Skeletal muscle satellite cell (primary cell): ENCODE measurements at regions not wholly inside any gene's neighbourhood (a gene's known extent, or its start where the extent isn't known, plus 50 kb on each side); places are given as distances from the start of the nearest gene placed in this dataset.

Source experiments
- H3K27me3 ChIP-seq: 2 replicates; pipeline ENCODE4 v1.7.0; 2013; ENCODE audit warnings: low read length; ENCODE audit not compliant: control insufficient read depth, insufficient read depth
- H3K36me3 ChIP-seq: 2 replicates; pipeline ENCODE4 v1.7.0; 2013; ENCODE audit warnings: mild to moderate bottlenecking, control low read depth, low read length; ENCODE audit not compliant: insufficient read depth
- H3K4me1 ChIP-seq: 2 replicates; pipeline ENCODE4 v1.7.0; 2013; ENCODE audit warnings: low read length; ENCODE audit not compliant: control insufficient read depth, insufficient read depth
- H3K4me2 ChIP-seq: 2 replicates; pipeline ENCODE4 v1.7.0; 2013; ENCODE audit warnings: mild to moderate bottlenecking, low read length
- H3K4me3 ChIP-seq: 2 replicates; pipeline ENCODE4 v1.7.0; 2013; ENCODE audit warnings: low read length
- H3K9ac ChIP-seq: 2 replicates; pipeline ENCODE4 v1.7.0; 2013; ENCODE audit warnings: mild to moderate bottlenecking, low read depth, low read length, moderate library complexity
- H3K9me3 ChIP-seq: replicated peaks from 2 replicates; pipeline ENCODE4 v1.7.0; 2013; ENCODE audit warnings: mild to moderate bottlenecking, control low read depth, low read length

DNA sequence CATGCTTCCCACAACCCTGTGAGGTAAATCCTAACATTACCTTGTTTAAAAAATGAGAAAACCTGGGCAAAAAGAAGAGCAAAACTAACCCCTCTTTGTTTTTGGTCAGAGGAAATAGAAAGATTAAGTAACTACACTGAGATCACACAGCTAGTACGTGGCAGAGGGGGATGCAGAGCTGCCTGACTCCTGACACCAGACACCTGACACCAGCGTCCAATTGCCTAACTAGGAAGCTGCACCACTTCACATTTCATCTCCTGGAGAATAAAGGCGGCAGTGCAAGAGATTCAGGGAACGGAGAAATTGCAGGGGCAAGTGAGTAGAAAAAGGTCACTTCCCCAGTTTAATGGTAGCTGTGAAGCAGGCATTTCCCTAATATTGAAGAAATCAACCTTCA, 229.3 kb upstream of the PTBP2 start:
- Histone ChIP-seq H3K4me2 (no peak overlapping the region), H3K36me3 (no peaks in the 10 kb centered on the region), H3K9ac (no peak overlapping the region)

DNA sequence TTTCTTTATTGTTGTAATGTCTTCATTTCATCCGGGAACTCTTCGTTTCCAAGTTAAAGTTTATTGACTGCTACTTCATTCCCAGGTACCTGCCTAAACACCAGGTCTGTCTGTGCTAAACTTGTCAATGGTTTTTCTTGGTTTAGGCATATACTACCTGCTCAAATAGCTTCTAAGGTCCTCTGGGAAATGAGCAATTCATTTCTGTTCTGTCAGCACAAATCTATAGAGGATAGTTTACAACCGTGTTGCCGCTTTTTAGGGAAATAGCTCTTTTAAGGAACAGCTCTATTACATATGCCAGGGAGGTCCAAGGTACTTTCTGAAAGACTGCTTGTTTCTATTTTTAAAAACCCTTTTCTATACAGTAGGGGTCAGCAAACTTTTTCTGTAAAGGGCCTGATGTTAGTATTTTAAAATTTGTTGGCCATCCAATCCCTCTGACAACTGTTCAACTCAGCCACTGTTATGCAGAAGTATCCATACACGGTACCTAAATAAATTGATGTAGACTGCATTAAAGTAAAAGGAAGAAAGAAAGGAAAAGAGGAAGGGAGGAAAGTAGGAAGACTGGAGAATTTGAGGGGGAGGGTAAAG, 222.7 kb upstream of the PTBP2 start:
- Histone ChIP-seq H3K36me3 (no peaks in the 10 kb centered on the region), H3K4me1 (no peaks in the 10 kb centered on the region), H3K27me3 (no peaks in the 10 kb centered on the region), H3K9ac (no peak overlapping the region), H3K9me3 (no peaks in the 10 kb centered on the region), H3K4me3 (no peak overlapping the region), H3K4me2 (no peak overlapping the region)

More for the DNA sequence above, 229.3 kb upstream of the PTBP2 start:
- H3K27me3 ChIP-seq, result no peaks in the 10 kb centered on the region
- no peak overlapping the region for H3K4me3 ChIP-seq
- H3K9me3 ChIP-seq, result no peaks in the 10 kb centered on the region
- H3K4me1 ChIP-seq, result peaks cover 6% of the 10 kb centered on the region

DNA sequence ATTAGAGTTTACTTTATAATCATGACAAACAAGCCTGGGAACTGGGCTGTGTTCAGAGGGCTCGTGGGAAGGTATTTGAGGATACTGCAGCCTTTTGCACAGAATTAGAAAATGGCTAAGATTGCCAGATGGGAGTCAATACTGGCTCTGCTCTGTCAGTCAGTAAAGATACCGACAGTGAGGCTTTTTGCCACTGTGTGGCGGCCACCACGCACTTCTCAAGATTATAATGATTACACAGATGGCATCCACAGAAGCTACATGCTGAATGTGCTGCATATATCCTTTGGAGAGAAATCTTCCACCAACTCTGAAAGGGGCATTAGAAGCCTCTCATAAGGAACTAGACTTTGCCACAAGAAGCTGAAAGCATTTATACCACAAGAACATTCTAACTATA, 213.4 kb upstream of the PTBP2 start:
- no peaks in the 10 kb centered on the region for H3K36me3 ChIP-seq
- no peak overlapping the region for H3K9ac ChIP-seq
- no peaks in the 10 kb centered on the region for H3K27me3 ChIP-seq
- H3K4me1 ChIP-seq, result no peaks in the 10 kb centered on the region
- no peak overlapping the region for H3K4me2 ChIP-seq
- no peaks in the 10 kb centered on the region for H3K9me3 ChIP-seq
- H3K4me3 ChIP-seq, result no peak overlapping the region

DNA sequence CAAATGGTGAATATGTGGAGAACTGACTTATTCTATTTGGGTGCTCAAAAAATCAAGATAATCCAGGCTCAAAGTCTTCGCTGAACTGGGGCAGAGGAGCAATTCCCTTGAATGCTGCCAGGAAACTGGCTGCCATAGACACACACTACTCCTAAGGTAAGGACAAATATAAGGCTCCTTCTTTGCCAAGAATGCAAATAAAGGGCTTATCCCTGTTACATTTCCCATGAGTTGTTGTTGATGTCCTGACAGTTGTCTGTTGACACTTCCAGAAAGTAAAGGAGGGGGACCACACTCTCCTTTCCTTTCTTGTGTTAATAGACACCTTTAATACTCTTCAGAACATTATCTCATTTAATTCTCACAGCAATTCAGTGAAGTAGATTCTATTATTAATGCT, 212.2 kb upstream of the PTBP2 start:
- Histone ChIP-seq H3K36me3 (no peaks in the 10 kb centered on the region), H3K9ac (no peak overlapping the region)

DNA sequence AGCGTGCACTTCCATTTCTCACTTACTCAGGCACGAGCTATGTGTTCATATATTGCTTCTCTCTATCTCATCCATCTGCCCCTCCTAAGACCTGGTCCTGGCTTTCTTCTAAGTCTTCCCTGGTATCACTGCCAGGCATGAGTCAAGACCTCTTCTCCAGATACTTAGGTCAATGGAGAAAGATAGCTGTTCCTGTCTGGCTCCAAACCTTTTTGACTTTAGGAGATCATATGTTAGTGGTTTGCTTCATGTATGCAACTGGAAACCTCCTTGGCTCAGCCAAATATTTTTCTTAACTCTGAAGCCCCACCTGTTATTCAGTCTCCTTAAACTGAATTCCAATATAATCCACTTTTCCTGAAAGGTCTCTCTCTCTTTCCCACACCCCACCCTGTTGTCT, 211.6 kb upstream of the PTBP2 start:
- no peaks in the 10 kb centered on the region for H3K36me3 ChIP-seq
- no peak overlapping the region for H3K9ac ChIP-seq
- no peaks in the 10 kb centered on the region for H3K27me3 ChIP-seq
- no peak overlapping the region for H3K4me3 ChIP-seq
- no peaks in the 10 kb centered on the region for H3K9me3 ChIP-seq
- no peak overlapping the region for H3K4me2 ChIP-seq
- no peaks in the 10 kb centered on the region for H3K4me1 ChIP-seq

More for the DNA sequence above, 212.2 kb upstream of the PTBP2 start:
- Histone ChIP-seq H3K4me2 (no peak overlapping the region), H3K4me3 (no peak overlapping the region), H3K4me1 (no peaks in the 10 kb centered on the region), H3K9me3 (no peaks in the 10 kb centered on the region), H3K27me3 (no peaks in the 10 kb centered on the region)

DNA sequence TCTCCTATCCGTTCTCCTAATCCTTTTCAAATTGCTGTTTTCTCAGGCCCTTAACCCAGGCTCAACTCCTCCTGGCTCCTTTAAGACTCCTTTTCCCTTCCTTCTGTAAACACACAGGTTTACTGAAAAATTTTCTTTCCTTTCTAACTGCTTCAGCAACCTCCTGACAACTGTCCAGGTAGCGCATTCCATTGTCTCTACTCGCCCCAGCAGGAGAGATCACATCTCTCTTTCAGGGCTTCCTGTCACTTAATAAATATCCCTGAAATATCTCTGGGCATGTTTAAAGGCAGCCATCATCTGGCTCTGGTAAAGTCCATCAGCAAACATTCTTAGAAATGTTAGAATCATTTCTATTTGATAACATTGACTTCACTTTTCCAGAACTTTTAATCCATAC, 211.2 kb upstream of the PTBP2 start:
- no peak overlapping the region for H3K4me2 ChIP-seq
- no peaks in the 10 kb centered on the region for H3K36me3 ChIP-seq
- H3K4me3 ChIP-seq, result no peak overlapping the region
- H3K9me3 ChIP-seq, result no peaks in the 10 kb centered on the region
- H3K27me3 ChIP-seq, result no peaks in the 10 kb centered on the region
- H3K9ac ChIP-seq, result no peak overlapping the region
- no peaks in the 10 kb centered on the region for H3K4me1 ChIP-seq

DNA sequence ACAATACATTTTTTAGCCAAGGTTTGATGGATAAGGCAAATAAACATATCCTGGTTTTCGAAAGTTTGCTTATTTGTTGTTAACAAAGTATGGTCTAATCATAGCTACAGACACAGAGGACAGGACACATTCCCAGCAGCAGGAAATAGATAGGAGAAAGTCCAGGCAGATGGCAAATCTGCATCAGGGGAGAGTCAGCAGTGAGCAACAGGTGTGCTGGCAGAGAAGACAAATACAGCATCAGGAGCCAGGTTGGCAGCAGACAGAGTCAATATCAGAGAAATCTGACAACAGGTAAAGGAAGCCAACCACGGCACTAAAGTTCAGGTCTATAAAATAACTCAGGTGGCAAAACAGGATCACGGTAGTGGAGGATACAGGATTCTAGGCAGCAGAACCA, 210.7 kb upstream of the PTBP2 start:
- H3K9ac ChIP-seq, result no peak overlapping the region
- H3K27me3 ChIP-seq, result no peaks in the 10 kb centered on the region
- H3K9me3 ChIP-seq, result no peaks in the 10 kb centered on the region
- H3K4me2 ChIP-seq, result no peak overlapping the region
- no peaks in the 10 kb centered on the region for H3K4me1 ChIP-seq
- no peaks in the 10 kb centered on the region for H3K36me3 ChIP-seq
- no peak overlapping the region for H3K4me3 ChIP-seq

DNA sequence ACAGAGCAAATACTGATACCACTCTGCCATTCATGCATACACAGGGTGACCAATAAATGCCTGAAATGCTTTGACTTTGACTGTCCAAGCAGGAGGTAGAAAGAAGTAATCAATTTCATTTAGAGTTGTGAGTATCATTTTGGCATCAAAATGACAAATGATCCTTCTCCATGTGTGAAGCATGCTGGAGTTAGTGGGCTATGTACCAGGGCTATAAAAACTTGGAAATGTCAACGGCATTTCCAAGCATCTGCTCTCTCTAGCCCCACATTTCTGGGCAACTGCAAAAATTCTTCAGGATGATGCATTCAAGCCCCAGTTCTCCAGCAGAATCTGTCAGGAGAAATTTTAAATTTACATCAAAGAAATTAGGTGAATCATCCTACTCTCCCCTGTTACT, 208.4 kb upstream of the PTBP2 start:
- Histone ChIP-seq H3K9me3 (no peaks in the 10 kb centered on the region), H3K9ac (no peak overlapping the region), H3K27me3 (no peaks in the 10 kb centered on the region), H3K4me1 (no peaks in the 10 kb centered on the region), H3K36me3 (no peaks in the 10 kb centered on the region), H3K4me2 (no peak overlapping the region), H3K4me3 (no peak overlapping the region)

DNA sequence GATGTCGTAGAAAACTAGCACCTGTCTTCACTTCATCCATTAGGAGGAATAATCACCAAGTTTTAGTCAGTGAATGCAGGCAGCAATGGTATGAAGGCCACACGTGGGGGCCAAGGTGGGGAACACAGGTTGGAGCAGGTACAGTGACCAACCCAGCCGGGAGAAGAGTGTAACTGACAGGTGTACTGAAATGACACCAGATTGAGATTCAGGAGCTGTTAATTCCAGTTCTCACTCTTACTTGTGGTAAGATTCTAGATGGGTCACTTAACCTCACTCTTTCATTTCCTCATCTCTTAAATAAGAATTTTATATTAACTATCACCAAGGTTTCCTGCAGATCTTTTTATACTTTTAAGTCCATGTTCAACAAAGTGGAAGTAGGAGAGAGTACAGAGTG, 206.2 kb upstream of the PTBP2 start:
- Histone ChIP-seq H3K9ac (no peak overlapping the region), H3K4me2 (no peak overlapping the region), H3K9me3 (no peaks in the 10 kb centered on the region)

DNA sequence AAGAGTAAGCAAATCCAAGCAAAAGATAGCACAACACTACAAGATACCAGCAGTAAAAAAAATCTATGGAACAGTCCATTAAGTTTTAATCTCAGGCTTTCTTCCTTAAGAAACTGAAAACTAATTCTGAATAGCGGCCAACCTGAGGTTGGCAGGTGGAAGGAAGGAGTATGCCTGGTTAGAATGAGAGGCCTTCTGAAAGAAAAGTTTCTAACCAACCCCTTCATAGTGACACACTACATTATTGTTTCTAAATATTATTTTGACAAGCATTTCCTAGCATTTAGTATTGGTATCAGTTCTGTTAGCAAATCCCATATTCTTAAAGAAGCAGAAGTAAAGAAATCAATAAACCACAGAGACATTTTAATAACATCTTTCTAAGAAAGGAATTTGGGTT, 205.7 kb upstream of the PTBP2 start:
- no peaks in the 10 kb centered on the region for H3K27me3 ChIP-seq
- no peak overlapping the region for H3K4me2 ChIP-seq
- H3K36me3 ChIP-seq, result no peaks in the 10 kb centered on the region
- H3K4me3 ChIP-seq, result no peak overlapping the region
- no peak overlapping the region for H3K9ac ChIP-seq
- no peaks in the 10 kb centered on the region for H3K9me3 ChIP-seq
- H3K4me1 ChIP-seq, result peaks cover 7% of the 10 kb centered on the region

More for the DNA sequence above, 206.2 kb upstream of the PTBP2 start:
- H3K27me3 ChIP-seq, result no peaks in the 10 kb centered on the region
- H3K4me1 ChIP-seq, result peaks cover 3% of the 10 kb centered on the region
- H3K4me3 ChIP-seq, result no peak overlapping the region
- H3K36me3 ChIP-seq, result no peaks in the 10 kb centered on the region

DNA sequence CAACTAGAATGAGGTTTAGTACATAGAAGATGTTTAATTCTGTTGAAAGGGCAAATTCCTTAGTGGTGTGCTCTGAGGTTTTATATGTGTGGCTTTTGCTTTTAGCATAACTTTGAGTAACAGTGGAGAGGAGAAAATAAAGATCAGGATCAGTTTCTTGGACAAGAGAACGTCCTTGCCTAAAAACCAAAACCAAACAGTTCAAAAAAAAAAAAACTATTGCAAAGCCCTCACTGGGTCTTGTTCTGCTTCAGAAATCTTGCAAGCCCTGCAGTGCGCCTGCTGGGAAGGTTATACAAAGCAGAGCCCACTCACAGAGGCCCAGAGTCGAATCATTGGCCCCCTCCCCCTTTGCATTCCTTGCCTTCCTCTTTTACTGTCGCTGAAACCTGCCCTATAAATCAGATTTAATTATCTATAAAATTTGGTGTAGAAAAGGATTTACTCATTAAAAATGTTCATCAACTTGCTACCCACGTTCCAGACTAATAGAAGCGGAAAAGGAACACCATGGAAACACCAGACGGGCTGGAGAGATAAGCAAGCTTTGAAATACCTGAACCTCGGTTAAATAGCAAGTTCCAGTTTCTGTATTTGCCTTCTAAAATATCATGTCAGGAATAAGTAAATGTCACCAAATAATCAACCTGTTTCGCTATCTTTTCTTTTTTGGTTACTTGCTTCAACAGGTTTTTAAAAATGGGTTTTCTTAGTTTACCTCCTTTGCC, 201.6 kb upstream of the PTBP2 start:
- Histone ChIP-seq H3K4me3 (no peak overlapping the region), H3K4me1 (peaks cover 21% of the 10 kb centered on the region), H3K36me3 (no peaks in the 10 kb centered on the region), H3K27me3 (no peaks in the 10 kb centered on the region), H3K9me3 (no peaks in the 10 kb centered on the region), H3K4me2 (no peak overlapping the region), H3K9ac (no peak overlapping the region)

DNA sequence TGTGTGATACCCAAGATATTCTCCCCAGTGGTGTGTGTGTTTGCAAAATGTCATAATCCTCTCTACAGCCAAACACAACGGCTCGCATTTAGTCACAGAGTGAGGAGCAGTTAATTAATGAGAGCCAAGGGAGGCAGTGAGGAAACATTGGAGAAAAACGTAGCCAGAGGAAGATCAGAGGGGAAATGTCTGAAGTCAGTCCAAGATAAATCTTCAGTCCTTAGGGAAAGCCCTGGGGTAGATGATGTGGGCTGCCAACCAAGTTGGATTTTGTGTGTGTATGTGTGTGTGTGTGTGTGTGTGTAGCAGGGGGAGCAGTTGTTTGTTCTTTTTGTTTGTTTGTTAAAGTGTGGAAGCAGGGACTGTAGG, 201.0 kb upstream of the PTBP2 start:
- Histone ChIP-seq H3K4me1 (peaks cover 21% of the 10 kb centered on the region), H3K9me3 (no peaks in the 10 kb centered on the region), H3K4me2 (no peak overlapping the region), H3K36me3 (no peaks in the 10 kb centered on the region), H3K27me3 (no peaks in the 10 kb centered on the region), H3K9ac (no peak overlapping the region), H3K4me3 (no peak overlapping the region)
